Muscle layer of duodenum (tissue), 2 donors: ENCODE measurements at regions not wholly inside any gene's neighbourhood (a gene's known extent, or its start where the extent isn't known, plus 50 kb on each side); places are given as distances from the start of the nearest gene placed in this dataset.

Experiments
- H3K27ac ChIP-seq: one replicate; pipeline ENCODE4 v1.7.0; 2013; ENCODE audit warnings: mild to moderate bottlenecking, low read length
- H3K27me3 ChIP-seq: one replicate; pipeline ENCODE4 v1.7.0; 2013; ENCODE audit warnings: low read depth, mild to moderate bottlenecking, control low read depth, low read length
- H3K36me3 ChIP-seq, 2 donors: one replicate each; pipeline ENCODE4 v1.7.0; 2013; ENCODE audit warnings: low read length in 2 of 2, control low read depth in 1 of 2, mild to moderate bottlenecking in 1 of 2; ENCODE audit not compliant: insufficient read depth in 2 of 2, control insufficient read depth in 1 of 2
- H3K4me1 ChIP-seq, 2 donors: one replicate each; pipeline ENCODE4 v1.7.0; 2013; ENCODE audit warnings: low read length in 2 of 2, mild to moderate bottlenecking in 2 of 2, control low read depth in 1 of 2, moderate library complexity in 1 of 2; ENCODE audit not compliant: insufficient read depth in 2 of 2, control insufficient read depth in 1 of 2
- H3K4me3 ChIP-seq, 2 donors: one replicate each; pipeline ENCODE4 v1.7.0; 2013; ENCODE audit warnings: low read length in 2 of 2, low read depth in 1 of 2, mild to moderate bottlenecking in 1 of 2
- H3K9me3 ChIP-seq, 2 donors: one replicate each; pipeline ENCODE4 v1.7.0; 2013; ENCODE audit warnings: low read length in 2 of 2, control low read depth in 1 of 2, mild to moderate bottlenecking in 1 of 2; ENCODE audit not compliant: control insufficient read depth in 1 of 2
- donor health status: healthy.

- H3K36me3 ChIP-seq = no peaks in the 10 kb centered on the region
- H3K9me3 ChIP-seq = no peaks in the 10 kb centered on the region
- H3K4me3 ChIP-seq = no peak overlapping the region
- H3K27ac ChIP-seq = no peak overlapping the region
- no peaks in the 10 kb centered on the region for H3K27me3 ChIP-seq
- H3K4me1 ChIP-seq = peaks cover 0 to 18% of the 10 kb centered on the region in 2 donors
Measured at GRCh38 chr20:50314678-50315335, 124.2 kb downstream of the CEBPB start.

- Histone ChIP-seq H3K27me3 (no peaks in the 10 kb centered on the region), H3K4me3 (no peak overlapping the region), H3K27ac (no peak overlapping the region), H3K9me3 (no peaks in the 10 kb centered on the region), H3K4me1 (peaks cover 0 to 18% of the 10 kb centered on the region in 2 donors), H3K36me3 (no peaks in the 10 kb centered on the region)
Measured at GRCh38 chr20:50315586-50316551, 125.2 kb downstream of the CEBPB start.

- H3K27me3 ChIP-seq = no peaks in the 10 kb centered on the region
- H3K4me1 ChIP-seq = peaks cover 0 to 19% of the 10 kb centered on the region in 2 donors
- no peak overlapping the region for H3K4me3 ChIP-seq
- no peaks in the 10 kb centered on the region for H3K9me3 ChIP-seq
- H3K36me3 ChIP-seq = no peaks in the 10 kb centered on the region
- no peak overlapping the region for H3K27ac ChIP-seq
Measured at GRCh38 chr20:50317116-50317515, 126.5 kb downstream of the CEBPB start.

- Histone ChIP-seq H3K9me3 (no peaks in the 10 kb centered on the region), H3K36me3 (no peaks in the 10 kb centered on the region), H3K27me3 (no peaks in the 10 kb centered on the region), H3K27ac (no peak overlapping the region), H3K4me1 (peaks cover 0 to 14% of the 10 kb centered on the region in 2 donors), H3K4me3 (no peak overlapping the region)
Measured at GRCh38 chr20:50317609-50318008, 127.0 kb downstream of the CEBPB start.

GRCh38 chr20:50318710-50319109 is 128.1 kb downstream of the CEBPB start:
- Histone ChIP-seq H3K27me3 (no peaks in the 10 kb centered on the region), H3K4me1 (peaks cover 0 to 5% of the 10 kb centered on the region in 2 donors), H3K4me3 (no peak overlapping the region), H3K27ac (no peak overlapping the region), H3K36me3 (no peaks in the 10 kb centered on the region), H3K9me3 (no peaks in the 10 kb centered on the region)

GRCh38 chr20:50320005-50320900 is 129.6 kb downstream of the CEBPB start:
- peak overlapping the region; percentile 64 for H3K27ac ChIP-seq
- no peaks in the 10 kb centered on the region for H3K9me3 ChIP-seq
- peaks cover 0 to 5% of the 10 kb centered on the region in 2 donors for H3K4me1 ChIP-seq
- H3K27me3 ChIP-seq = no peaks in the 10 kb centered on the region
- H3K36me3 ChIP-seq = no peaks in the 10 kb centered on the region
- peak overlapping the region; percentile 5 to 37 for H3K4me3 ChIP-seq

- H3K27me3 ChIP-seq = no peaks in the 10 kb centered on the region
- H3K4me3 ChIP-seq = peak overlapping the region; percentile 5 to 37
- no peaks in the 10 kb centered on the region for H3K36me3 ChIP-seq
- H3K9me3 ChIP-seq = no peaks in the 10 kb centered on the region
- H3K4me1 ChIP-seq = peaks cover 0 to 5% of the 10 kb centered on the region in 2 donors
- H3K27ac ChIP-seq = peak overlapping the region; percentile 64
Measured at GRCh38 chr20:50320901-50321796, 130.5 kb downstream of the CEBPB start.

- Histone ChIP-seq H3K4me3 (no peak overlapping the region), H3K9me3 (no peaks in the 10 kb centered on the region), H3K27ac (peak overlapping the region; percentile 59), H3K36me3 (no peaks in the 10 kb centered on the region), H3K27me3 (no peaks in the 10 kb centered on the region), H3K4me1 (peaks cover 0 to 5% of the 10 kb centered on the region in 2 donors)
Measured at GRCh38 chr20:50321797-50322480, 131.3 kb downstream of the CEBPB start.

GRCh38 chr20:50322703-50323131 is 132.1 kb downstream of the CEBPB start:
- H3K27me3 ChIP-seq = no peaks in the 10 kb centered on the region
- no peaks in the 10 kb centered on the region for H3K36me3 ChIP-seq
- H3K4me3 ChIP-seq = no peak overlapping the region
- H3K4me1 ChIP-seq = peaks cover 0 to 5% of the 10 kb centered on the region in 2 donors
- no peak overlapping the region for H3K27ac ChIP-seq
- H3K9me3 ChIP-seq = no peaks in the 10 kb centered on the region

- H3K27ac ChIP-seq = no peak overlapping the region
- H3K9me3 ChIP-seq = no peaks in the 10 kb centered on the region
- no peak overlapping the region for H3K4me3 ChIP-seq
- peaks cover 0 to 5% of the 10 kb centered on the region in 2 donors for H3K4me1 ChIP-seq
- H3K27me3 ChIP-seq = no peaks in the 10 kb centered on the region
- H3K36me3 ChIP-seq = no peaks in the 10 kb centered on the region
Measured at GRCh38 chr20:50323209-50323608, 132.6 kb downstream of the CEBPB start.
